Mesenchymal stem cell (in vitro differentiated cells and primary cell): ENCODE measurements at regions not wholly inside any gene's neighbourhood (a gene's known extent, or its start where the extent isn't known, plus 50 kb on each side); places are given as distances from the start of the nearest gene placed in this dataset.
A peak's percentile ranks its signal among the peaks of the same experiment; 100 is the strongest.

Source experiments
- DNase-seq: peaks from one replicate; pipeline ENCODE4 v3.0.0-alpha.2; 2013
- H2AFZ ChIP-seq: one replicate; pipeline ENCODE4 v1.6.1; 2013; ENCODE audit warnings: low read depth, mild to moderate bottlenecking, control low read depth, inconsistent platforms, low read length, moderate library complexity
- H2AK5ac ChIP-seq: 2 replicates; pipeline ENCODE4 v1.6.1; 2013; ENCODE audit warnings: low read length, moderate library complexity, mild to moderate bottlenecking, inconsistent platforms; ENCODE audit not compliant: severe bottlenecking
- H2BK120ac ChIP-seq: one replicate; pipeline ENCODE4 v1.6.1; 2013; ENCODE audit warnings: low read depth, mild to moderate bottlenecking, inconsistent platforms, low read length, moderate library complexity
- H2BK12ac ChIP-seq, 2 experiments: one replicate each; pipeline ENCODE4 v1.6.1; 2013; ENCODE audit warnings: inconsistent platforms in 2 of 2, low read length in 2 of 2, mild to moderate bottlenecking in 2 of 2, moderate library complexity in 2 of 2, control low read depth in 1 of 2
- H2BK15ac ChIP-seq: one replicate; pipeline ENCODE4 v1.6.1; 2013; ENCODE audit warnings: mild to moderate bottlenecking, low read depth, inconsistent platforms; ENCODE audit not compliant: poor library complexity, severe bottlenecking
- H2BK5ac ChIP-seq: 2 replicates; pipeline ENCODE4 v1.6.1; 2013; ENCODE audit warnings: low read depth, mild to moderate bottlenecking, low read length, control low read depth, inconsistent platforms; ENCODE audit not compliant: poor library complexity, severe bottlenecking
- H3K14ac ChIP-seq, 2 experiments: one replicate each; pipeline ENCODE4 v1.6.1; 2013; ENCODE audit warnings: inconsistent platforms in 2 of 2, low read length in 2 of 2, control low read depth in 1 of 2, mild to moderate bottlenecking in 1 of 2, moderate library complexity in 1 of 2
- H3K18ac ChIP-seq, 2 experiments: one replicate each; pipeline ENCODE4 v1.6.1; 2013; ENCODE audit warnings: inconsistent platforms in 2 of 2, low read length in 2 of 2, control low read depth in 1 of 2, low read depth in 1 of 2, mild to moderate bottlenecking in 1 of 2
- H3K23ac ChIP-seq, 2 experiments: one replicate each; pipeline ENCODE4 v1.6.1; 2013; ENCODE audit warnings: inconsistent platforms in 2 of 2, low read length in 2 of 2, mild to moderate bottlenecking in 2 of 2, moderate library complexity in 2 of 2, control low read depth in 1 of 2
- H3K27ac ChIP-seq: 2 replicates; pipeline ENCODE4 v1.5.1; 2013; ENCODE audit warnings: mild to moderate bottlenecking, moderate library complexity, low read length, control low read depth, inconsistent platforms; ENCODE audit not compliant: poor library complexity, severe bottlenecking
- H3K27me3 ChIP-seq, 2 experiments: 2 replicates each; pipeline versions ENCODE4 v1.6.1 to v1.7.0; 2013; ENCODE audit warnings: low read length in 2 of 2, mild to moderate bottlenecking in 2 of 2, moderate library complexity in 2 of 2, control low read depth in 1 of 2, inconsistent platforms in 1 of 2; ENCODE audit not compliant: control insufficient read depth in 1 of 2, insufficient read depth in 1 of 2
- H3K36me3 ChIP-seq, 2 experiments: 2 replicates each; pipeline versions ENCODE4 v1.6.1 to v1.7.0; 2013; ENCODE audit warnings: low read length in 2 of 2, control low read depth in 1 of 2, inconsistent platforms in 1 of 2, low read depth in 1 of 2, mild to moderate bottlenecking in 1 of 2; ENCODE audit not compliant: insufficient read depth in 2 of 2, control insufficient read depth in 1 of 2
- H3K4ac ChIP-seq, 2 experiments: one replicate each; pipeline ENCODE4 v1.6.1; 2013; ENCODE audit warnings: inconsistent platforms in 2 of 2, low read length in 2 of 2, mild to moderate bottlenecking in 2 of 2, moderate library complexity in 2 of 2, control low read depth in 1 of 2, low read depth in 1 of 2
- H3K4me1 ChIP-seq: 2 replicates; pipeline ENCODE4 v1.6.1; 2013; ENCODE audit warnings: low read depth, low read length, control low read depth; ENCODE audit not compliant: control insufficient read depth, insufficient read depth
- H3K4me2 ChIP-seq: 2 replicates; pipeline ENCODE4 v1.6.1; 2013; ENCODE audit warnings: low read length, mild to moderate bottlenecking, inconsistent platforms; ENCODE audit not compliant: poor library complexity, severe bottlenecking
- H3K4me3 ChIP-seq, 2 experiments: 2 replicates each; pipeline versions ENCODE4 v1.5.1 to v1.7.0; 2013; ENCODE audit warnings: low read length in 2 of 2, mild to moderate bottlenecking in 2 of 2, control low read depth in 1 of 2, low read depth in 1 of 2; ENCODE audit not compliant: insufficient read depth in 1 of 2
- H3K79me1 ChIP-seq: replicated peaks from 2 replicates; pipeline ENCODE4 v1.6.1; 2013; ENCODE audit warnings: mild to moderate bottlenecking, control low read depth, low read length, inconsistent platforms; ENCODE audit not compliant: poor library complexity, severe bottlenecking
- H3K9ac ChIP-seq: 2 replicates; pipeline ENCODE4 v1.7.0; 2013; ENCODE audit warnings: mild to moderate bottlenecking, low read length, moderate library complexity
- H3K9me3 ChIP-seq: 2 replicates; pipeline ENCODE4 v1.7.0; 2013; ENCODE audit warnings: mild to moderate bottlenecking, low read length; ENCODE audit not compliant: control insufficient read depth
- H4K8ac ChIP-seq: one replicate; pipeline ENCODE4 v1.6.1; 2013; ENCODE audit warnings: inconsistent platforms, mild to moderate bottlenecking, low read length, moderate library complexity
- H4K91ac ChIP-seq: one replicate; pipeline ENCODE4 v1.6.1; 2013; ENCODE audit warnings: mild to moderate bottlenecking, low read length, inconsistent platforms
- WGBS: methylation state at CpG from one replicate; pipeline ENCODE4 v1.1.7; 2013; ENCODE audit warnings: mixed read lengths; 5-methylcytosine and 5-hydroxymethylcytosine counted together

DNA sequence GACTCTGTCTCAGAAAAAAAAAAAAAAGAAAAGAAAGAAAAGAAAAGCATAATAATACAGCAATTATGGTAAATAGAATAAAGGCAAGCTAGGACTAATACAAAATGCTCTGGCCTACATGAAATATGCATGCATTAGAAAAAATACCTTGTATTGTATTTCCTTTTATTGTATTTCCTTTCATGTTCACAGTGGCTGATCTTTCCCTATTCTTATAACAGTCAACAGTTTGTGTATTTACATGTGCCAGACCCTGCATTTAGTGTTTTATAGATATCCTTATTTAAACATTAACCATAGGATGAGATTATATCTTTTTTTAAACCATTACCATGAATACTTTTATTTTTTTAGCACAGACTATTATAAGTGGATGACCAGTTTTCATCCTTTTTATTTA, 56.3 kb upstream of the ARL15 start:
- Histone ChIP-seq H3K4me3 (no peak overlapping the region), H3K4me1 (no peaks in the 10 kb centered on the region), H2BK120ac (no peak overlapping the region), H3K27ac (no peak overlapping the region), H2BK15ac (no peak overlapping the region), H3K9ac (no peak overlapping the region), H3K4ac (no peak overlapping the region), H4K8ac (no peak overlapping the region), H3K14ac (no peak overlapping the region), H3K23ac (no peak overlapping the region), H3K9me3 (no peaks in the 10 kb centered on the region), H2BK5ac (no peak overlapping the region), H3K4me2 (no peak overlapping the region), H3K36me3 (no peaks in the 10 kb centered on the region), H3K79me1 (no peaks in the 10 kb centered on the region), H2AFZ (no peak overlapping the region), H4K91ac (no peak overlapping the region), H3K18ac (no peak overlapping the region), H2AK5ac (no peak overlapping the region), H2BK12ac (no peak overlapping the region), H3K27me3 (peaks cover 0 to 2% of the 10 kb centered on the region in 2 experiments)
- no peak for DNase-seq

DNA sequence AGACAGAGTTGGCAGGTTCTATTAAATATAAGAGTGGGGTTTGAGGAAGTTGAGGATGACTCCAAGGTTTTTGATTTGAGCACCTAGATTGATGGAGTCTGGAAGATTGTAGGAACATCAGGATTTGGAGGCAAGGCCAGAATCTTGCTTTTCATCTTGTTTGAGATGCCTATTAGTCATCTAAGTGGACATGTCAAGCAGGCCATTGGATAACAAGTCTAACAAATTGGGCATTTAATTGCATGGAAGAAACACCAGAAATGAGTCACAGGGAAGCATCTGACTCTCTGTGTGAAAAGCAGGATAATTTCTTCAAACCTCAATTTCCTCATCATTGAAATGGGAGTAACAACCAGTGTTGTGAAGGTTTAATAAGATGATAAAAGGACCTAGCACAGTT, 53.3 kb upstream of the ARL15 start:
- Histone ChIP-seq H3K18ac (no peak overlapping the region), H3K4me1 (no peaks in the 10 kb centered on the region), H4K8ac (no peak overlapping the region), H3K4me2 (no peak overlapping the region), H3K4ac (no peak overlapping the region), H2AFZ (no peak overlapping the region), H2BK5ac (no peak overlapping the region), H2BK120ac (no peak overlapping the region), H2BK12ac (no peak overlapping the region), H2BK15ac (no peak overlapping the region), H3K36me3 (no peaks in the 10 kb centered on the region), H3K9me3 (no peaks in the 10 kb centered on the region), H3K9ac (no peak overlapping the region), H3K14ac (no peak overlapping the region), H2AK5ac (no peak overlapping the region), H3K79me1 (no peaks in the 10 kb centered on the region), H3K27me3 (peaks cover 0 to 3% of the 10 kb centered on the region in 2 experiments), H3K23ac (no peak overlapping the region), H3K27ac (no peak overlapping the region), H3K4me3 (no peak overlapping the region), H4K91ac (no peak overlapping the region)
- no peak for DNase-seq

DNA sequence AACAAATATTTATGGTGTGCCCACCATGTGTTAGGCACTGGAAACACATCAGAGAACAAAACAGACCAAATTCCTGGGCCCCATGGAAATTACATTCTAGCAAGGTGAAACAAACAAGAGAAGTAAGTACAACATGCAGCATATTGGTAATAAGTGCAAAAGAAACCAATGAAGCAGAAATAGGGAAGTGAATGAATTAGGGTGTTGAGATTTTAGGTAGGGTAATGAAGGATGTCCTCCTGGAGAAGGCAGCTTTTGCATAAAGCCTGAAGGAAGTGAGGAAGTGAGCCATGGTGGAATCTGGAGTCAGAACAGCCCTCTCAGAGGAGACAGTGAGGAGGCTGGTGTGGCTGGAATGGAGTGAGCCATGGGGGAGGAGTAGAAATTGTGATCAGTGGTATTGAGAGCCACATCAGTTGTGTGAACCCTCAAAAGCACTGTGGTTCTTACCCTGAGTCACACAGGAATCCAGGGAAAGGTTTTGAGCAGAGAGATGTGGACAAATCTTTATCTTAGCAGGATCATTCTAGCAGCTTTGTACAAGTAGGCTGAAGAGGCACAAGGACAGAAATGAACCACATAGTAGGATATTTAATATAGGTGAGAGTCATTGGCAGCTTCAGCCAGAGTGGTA, 52.7 kb upstream of the ARL15 start:
- Histone ChIP-seq H3K36me3 (no peaks in the 10 kb centered on the region), H3K4ac (no peak overlapping the region), H2BK15ac (no peak overlapping the region), H3K4me3 (no peak overlapping the region), H3K18ac (no peak overlapping the region), H3K9me3 (no peaks in the 10 kb centered on the region), H4K91ac (peak overlapping the region; percentile 15), H3K27ac (no peak overlapping the region), H4K8ac (no peak overlapping the region), H3K9ac (no peak overlapping the region), H2BK5ac (no peak overlapping the region), H2AK5ac (no peak overlapping the region), H3K4me1 (no peaks in the 10 kb centered on the region), H3K23ac (no peak overlapping the region), H3K27me3 (peaks cover 0 to 3% of the 10 kb centered on the region in 2 experiments), H3K14ac (no peak overlapping the region), H2BK120ac (no peak overlapping the region), H2BK12ac (no peak overlapping the region), H2AFZ (no peak overlapping the region), H3K79me1 (no peaks in the 10 kb centered on the region), H3K4me2 (no peak overlapping the region)
- DNase-seq = no peak

DNA sequence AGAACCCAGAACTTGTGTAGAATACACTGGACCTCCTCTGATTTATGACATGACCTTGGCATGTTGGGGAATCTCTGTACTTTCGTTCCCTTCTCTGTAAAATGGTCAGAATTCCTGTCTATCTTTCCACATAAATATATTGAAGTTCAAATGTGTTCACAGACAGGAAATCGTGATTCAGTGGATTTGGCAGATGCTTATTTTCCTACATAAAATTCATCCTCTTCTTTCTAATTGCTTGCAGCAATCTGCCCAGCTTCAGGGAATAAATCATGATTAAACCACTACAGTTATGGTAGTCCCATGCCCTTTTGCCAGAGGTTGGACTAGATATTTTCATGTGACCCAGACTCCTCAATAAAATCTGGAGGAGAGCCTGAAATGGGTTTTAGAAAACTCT, 52.1 kb upstream of the ARL15 start:
- Histone ChIP-seq H3K27me3 (peaks cover 0 to 3% of the 10 kb centered on the region in 2 experiments), H3K23ac (no peak overlapping the region), H2BK12ac (no peak overlapping the region), H3K18ac (no peak overlapping the region), H3K4me2 (no peak overlapping the region), H2BK5ac (no peak overlapping the region), H2BK15ac (no peak overlapping the region), H3K14ac (no peak overlapping the region), H4K8ac (no peak overlapping the region), H4K91ac (no peak overlapping the region), H2AFZ (no peak overlapping the region), H2AK5ac (no peak overlapping the region), H3K9ac (no peak overlapping the region), H3K4ac (no peak overlapping the region), H3K27ac (no peak overlapping the region), H3K4me3 (no peak overlapping the region), H3K79me1 (no peaks in the 10 kb centered on the region), H3K36me3 (no peaks in the 10 kb centered on the region), H3K4me1 (no peaks in the 10 kb centered on the region), H3K9me3 (no peaks in the 10 kb centered on the region), H2BK120ac (no peak overlapping the region)
- no peak for DNase-seq
- 88% methylated on average over 2 of the region's 2 CpGs for WGBS
